GM19467 (cell line): ENCODE measurements at regions not wholly inside any gene's neighbourhood (a gene's known extent, or its start where the extent isn't known, plus 50 kb on each side); places are given as distances from the start of the nearest gene placed in this dataset.
"Not testable (repeated sequence)": the region's sequence is repeated elsewhere in the genome, so short reads cannot be mapped to it uniquely, and the experiment has no call there.

Source experiments
- ATAC-seq: cut with Tn5 transposase; IDR thresholded peaks from one replicate; pipeline ENCODE4 v1.9.1; 2021; ENCODE audit warnings: mild to moderate bottlenecking, moderate library complexity; ENCODE audit not compliant: unreplicated experiment

- ATAC-seq: no peak
Observed at GRCh38 chr14:31911160-31911559, 165.9 kb upstream of the ARHGAP5 start.

- ATAC-seq: no peak
Observed at GRCh38 chr14:31913370-31913769, 163.7 kb upstream of the ARHGAP5 start.

- ATAC-seq: not testable (repeated sequence)
Observed at GRCh38 chr14:31918289-31918688, 158.8 kb upstream of the ARHGAP5 start.

- ATAC-seq: no peak
Observed at GRCh38 chr14:31920001-31920400, 157.1 kb upstream of the ARHGAP5 start.

GRCh38 chr14:31920989-31921650 is 156.0 kb upstream of the ARHGAP5 start:
- ATAC-seq: no peak

- no peak for ATAC-seq
Observed at GRCh38 chr14:31921721-31922120, 155.4 kb upstream of the ARHGAP5 start.

GRCh38 chr14:31926123-31926522 is 151.0 kb upstream of the ARHGAP5 start:
- no peak for ATAC-seq

- no peak for ATAC-seq
Observed at GRCh38 chr14:31926652-31927347, 150.3 kb upstream of the ARHGAP5 start.

GRCh38 chr14:31927348-31927832 is 149.7 kb upstream of the ARHGAP5 start:
- no peak for ATAC-seq

- ATAC-seq: no peak
Observed at GRCh38 chr14:31930070-31930469, 147.0 kb upstream of the ARHGAP5 start.

- no peak for ATAC-seq
Observed at GRCh38 chr14:31930493-31931240, 146.4 kb upstream of the ARHGAP5 start.

- no peak for ATAC-seq
Observed at GRCh38 chr14:31932675-31933074, 144.4 kb upstream of the ARHGAP5 start.

- ATAC-seq: no peak
Observed at GRCh38 chr14:31933716-31934115, 143.4 kb upstream of the ARHGAP5 start.

GRCh38 chr14:31934767-31935266 is 142.3 kb upstream of the ARHGAP5 start:
- ATAC-seq: no peak

- no peak for ATAC-seq
Observed at GRCh38 chr14:31935391-31935790, 141.7 kb upstream of the ARHGAP5 start.

- no peak for ATAC-seq
Observed at GRCh38 chr14:31936115-31936514, 141.0 kb upstream of the ARHGAP5 start.

- ATAC-seq: peak; percentile 98
Observed at GRCh38 chr14:31937730-31938346, 139.3 kb upstream of the ARHGAP5 start.

GRCh38 chr14:31939934-31940333 is 137.2 kb upstream of the ARHGAP5 start:
- ATAC-seq: no peak

GRCh38 chr14:31941487-31941886 is 135.6 kb upstream of the ARHGAP5 start:
- no peak for ATAC-seq

GRCh38 chr14:31942166-31942841 is 134.8 kb upstream of the ARHGAP5 start:
- no peak for ATAC-seq
